NCI-H345 treated with DMSO at 0.1 percent for 48 hours (cell line): ENCODE measurements at regions not wholly inside any gene's neighbourhood (a gene's known extent, or its start where the extent isn't known, plus 50 kb on each side); places are given as distances from the start of the nearest gene placed in this dataset.
"Not testable (repeated sequence)": the region's sequence is repeated elsewhere in the genome, so short reads cannot be mapped to it uniquely, and the experiment has no call there.

Source experiments
- DNase-seq: peaks from one replicate; lab custom pipeline; 2025; ENCODE audit not compliant: unreplicated experiment; lab: John Stamatoyannopoulos, UW

DNA sequence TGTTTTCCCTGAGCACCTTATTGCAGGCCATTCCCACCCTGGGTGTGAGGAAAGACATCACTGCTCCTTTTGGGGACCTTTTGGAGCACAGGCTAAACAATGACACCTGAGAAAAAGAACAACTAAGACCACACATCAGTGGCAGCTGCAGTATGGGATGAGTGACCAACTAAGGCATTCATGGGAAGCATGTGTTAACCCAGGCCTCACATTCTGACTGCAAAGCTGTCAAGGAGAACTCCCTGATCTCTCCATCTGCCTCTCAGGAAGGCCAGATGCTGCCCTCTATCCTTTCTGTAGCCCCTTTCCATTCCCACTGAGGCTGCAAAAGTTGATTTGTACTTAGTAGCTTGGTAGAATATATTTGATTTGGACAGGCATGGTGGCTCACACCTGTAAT lies 130.5 kb upstream of the FOXN2 start:
- DNase-seq = no peak

DNA sequence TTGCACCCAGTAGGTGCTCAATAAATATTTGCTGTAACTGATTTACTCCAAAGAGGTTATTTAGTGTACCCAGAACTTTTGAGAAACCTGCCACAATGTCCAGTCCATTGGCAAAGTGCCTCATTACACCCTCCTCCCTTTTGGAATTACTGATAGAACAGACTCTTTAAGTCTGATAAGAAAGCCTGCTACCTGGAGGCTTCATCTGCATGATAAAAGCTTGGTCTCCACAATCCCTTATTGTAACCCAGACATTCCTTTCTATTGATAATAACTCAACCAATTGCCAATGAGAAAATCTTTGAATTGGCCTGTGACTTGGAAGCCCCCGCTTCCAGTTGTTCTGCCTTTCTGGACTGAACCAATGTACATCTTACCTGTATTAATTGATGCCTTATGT lies 127.0 kb upstream of the FOXN2 start:
- no peak for DNase-seq

DNA sequence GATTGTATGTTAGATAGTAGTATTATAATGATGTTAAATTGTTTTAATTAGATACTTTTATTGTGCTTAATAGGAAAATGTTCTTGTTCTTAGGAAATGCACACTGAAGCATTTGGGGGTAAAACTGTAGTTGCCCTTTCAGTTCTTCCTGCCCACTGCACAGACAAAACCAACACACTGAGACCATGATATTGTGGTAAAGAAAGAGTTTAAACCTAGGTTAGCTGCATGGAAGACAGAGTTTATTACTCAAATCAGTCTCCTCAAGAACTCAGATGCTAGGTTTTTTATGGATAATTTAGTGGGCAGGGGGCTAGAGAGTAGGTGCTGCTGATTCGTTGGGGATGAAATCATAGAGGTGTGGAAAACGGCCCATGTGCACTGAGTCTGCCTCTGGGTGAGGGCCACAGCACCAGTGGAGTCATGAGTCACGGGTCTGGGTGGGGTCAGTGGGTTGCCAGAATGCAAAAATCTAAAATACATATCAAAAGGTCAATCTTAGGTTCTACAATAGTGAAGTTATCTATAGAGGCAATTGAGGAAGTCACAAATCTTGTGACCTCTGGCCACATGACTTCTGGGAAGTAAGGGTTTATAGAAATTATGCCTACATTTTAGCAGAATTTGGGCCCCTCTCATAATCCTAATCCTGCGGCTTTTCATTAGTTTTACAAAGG lies 124.8 kb upstream of the FOXN2 start:
- DNase-seq = no peak

- no peak for DNase-seq
These were observed 124.3 kb upstream of the FOXN2 start for GRCh38 chr2:48190230-48190629.

DNA sequence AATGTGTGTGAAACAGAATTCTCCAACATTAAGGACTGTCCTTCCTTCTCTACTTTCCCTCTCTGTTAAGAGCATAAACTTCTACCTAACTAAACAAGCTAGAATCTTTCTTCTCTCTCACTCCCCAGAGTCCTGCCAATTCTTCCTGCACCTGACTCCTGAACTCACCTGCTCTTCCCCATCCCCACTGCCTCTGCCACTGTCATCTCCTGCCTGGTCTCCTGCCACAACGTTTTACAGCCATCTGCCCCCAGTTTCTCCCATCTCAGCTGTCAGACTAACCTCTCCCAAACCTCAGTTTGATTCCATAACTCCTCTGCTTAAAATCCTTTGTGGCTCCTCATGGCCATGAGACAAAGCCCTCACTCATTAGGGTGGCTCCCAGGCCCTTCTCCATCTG lies 119.8 kb upstream of the FOXN2 start:
- no peak for DNase-seq

DNA sequence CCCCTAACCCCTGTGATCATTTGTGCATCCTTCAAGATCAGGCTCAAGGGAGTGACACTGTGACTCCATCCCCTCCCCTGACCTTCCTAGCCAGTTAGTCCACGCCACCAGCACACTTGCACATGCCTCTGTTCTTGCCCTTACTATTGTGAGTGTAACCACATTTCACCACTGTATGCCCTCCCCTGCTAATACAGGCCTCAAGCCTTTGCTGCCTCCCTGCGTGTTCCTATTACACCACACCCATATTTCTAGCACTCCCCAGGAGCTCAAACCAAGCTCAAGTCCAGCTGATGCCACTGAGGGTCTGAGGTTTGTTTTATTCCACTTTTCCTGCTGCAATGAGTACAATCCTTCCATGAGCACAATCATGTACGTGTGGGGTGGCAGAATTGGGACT lies 119.3 kb upstream of the FOXN2 start:
- no peak for DNase-seq

GRCh38 chr2:48197618-48198017 lies 116.9 kb upstream of the FOXN2 start:
- DNase-seq = no peak

DNA sequence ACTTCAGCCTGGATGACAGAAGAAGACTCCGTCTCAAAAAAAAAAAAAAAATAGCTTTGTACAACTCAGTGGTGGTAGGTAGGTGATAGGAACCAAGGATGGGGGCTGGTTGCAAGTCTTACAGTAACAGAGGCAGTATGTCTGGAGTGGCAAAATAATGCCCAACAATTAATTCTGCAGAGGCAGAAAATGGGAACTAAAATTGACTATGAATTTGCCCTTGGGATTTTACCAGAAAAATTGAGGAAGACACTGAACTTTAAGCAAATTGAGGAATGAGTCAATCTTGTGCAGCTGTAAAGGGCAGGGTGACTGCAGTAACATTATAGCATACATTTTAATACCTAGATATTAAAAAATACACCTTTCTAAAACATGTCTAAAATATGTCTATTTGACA lies 116.1 kb upstream of the FOXN2 start:
- no peak for DNase-seq

- no peak for DNase-seq
These were observed 115.4 kb upstream of the FOXN2 start for GRCh38 chr2:48199070-48199469.

GRCh38 chr2:48200620-48201293 lies 113.7 kb upstream of the FOXN2 start:
- no peak for DNase-seq

GRCh38 chr2:48201435-48201834 lies 113.0 kb upstream of the FOXN2 start:
- not testable (repeated sequence) for DNase-seq

GRCh38 chr2:48202863-48203642 lies 111.4 kb upstream of the FOXN2 start:
- no peak for DNase-seq

GRCh38 chr2:48203668-48204067 lies 110.8 kb upstream of the FOXN2 start:
- no peak for DNase-seq

DNA sequence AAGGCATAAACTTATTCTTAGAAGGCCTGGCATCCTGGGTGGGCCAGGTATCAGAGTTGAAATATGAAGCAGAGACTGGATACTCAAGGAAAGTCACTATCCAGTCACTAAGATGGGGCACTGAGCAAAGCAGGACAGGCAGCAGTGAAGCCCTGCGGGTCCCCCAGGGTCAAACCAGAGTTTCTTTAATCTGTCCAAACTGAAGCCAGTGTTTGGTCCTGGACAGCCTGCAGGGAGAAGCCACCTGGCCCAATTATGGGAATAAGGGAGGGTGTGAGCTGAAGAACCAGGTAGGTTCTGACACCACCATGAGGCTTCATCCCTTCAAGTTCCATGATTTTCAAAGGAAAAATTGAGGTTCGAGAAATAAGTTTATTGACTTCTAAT lies 109.7 kb upstream of the FOXN2 start:
- no peak for DNase-seq

DNA sequence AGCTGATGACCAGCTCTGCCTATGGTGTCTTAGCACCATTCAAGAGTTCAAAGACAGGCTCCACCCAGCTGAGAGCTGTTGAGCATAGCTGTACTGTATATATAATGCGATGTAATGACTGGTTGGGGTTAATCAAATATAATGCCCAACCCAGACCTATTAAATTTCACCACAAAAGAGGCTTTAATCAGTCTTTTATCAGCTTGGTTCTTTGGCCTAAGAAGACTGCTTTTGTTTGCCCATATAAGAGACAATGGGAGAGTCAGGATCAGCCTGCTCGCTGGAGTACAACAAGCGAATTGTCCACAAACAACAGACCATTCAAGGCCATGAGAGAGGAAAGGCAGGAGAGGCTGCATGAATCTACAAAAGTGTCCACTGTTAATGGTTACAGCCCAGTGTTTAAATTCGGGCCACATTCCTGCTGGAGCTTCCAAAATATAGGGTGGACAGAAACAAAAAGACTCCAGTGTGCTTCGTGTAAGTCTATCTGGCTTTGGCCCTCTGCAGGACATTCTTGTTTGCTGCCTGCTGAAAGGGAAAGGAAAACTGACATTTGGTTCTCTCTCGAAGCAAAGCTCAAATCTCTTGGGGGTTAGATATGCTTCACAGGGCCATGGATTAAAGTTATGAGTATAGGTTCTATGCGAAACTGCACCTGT lies 109.2 kb upstream of the FOXN2 start:
- no peak for DNase-seq

DNA sequence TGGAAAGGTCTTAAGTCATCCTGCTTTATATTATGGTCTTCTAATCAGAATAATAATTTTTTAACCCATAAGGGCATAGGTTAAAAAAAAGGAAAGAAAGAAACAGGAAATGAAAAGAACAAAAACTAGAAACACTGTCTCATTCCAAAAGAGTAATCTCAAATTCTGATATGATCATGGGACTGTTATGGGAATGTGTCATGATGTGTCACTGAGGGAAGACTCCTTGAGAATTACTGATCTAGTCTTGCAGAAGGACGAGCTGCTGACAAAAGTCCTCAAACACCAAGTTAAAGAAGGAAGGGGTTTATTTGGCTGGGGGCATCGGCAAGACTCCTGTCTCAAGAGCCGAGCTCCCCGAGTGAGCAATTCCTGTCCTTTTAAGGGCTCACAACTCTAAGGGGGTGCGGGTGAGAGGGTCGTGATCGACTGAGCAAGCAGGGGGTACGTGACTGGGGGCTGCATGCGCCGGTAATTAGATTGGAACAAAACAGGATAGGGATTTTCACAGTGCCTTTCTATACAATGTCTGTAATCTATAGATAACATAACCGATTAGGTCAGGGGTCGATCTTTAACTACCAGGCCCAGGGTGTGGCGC lies 108.3 kb upstream of the FOXN2 start:
- not testable (repeated sequence) for DNase-seq

- no peak for DNase-seq
These were observed 107.3 kb upstream of the FOXN2 start for GRCh38 chr2:48207201-48207641.

- no peak for DNase-seq
These were observed 106.6 kb upstream of the FOXN2 start for GRCh38 chr2:48207851-48208250.

- no peak for DNase-seq
These were observed 105.1 kb upstream of the FOXN2 start for GRCh38 chr2:48209214-48209885.

GRCh38 chr2:48210189-48210588 lies 104.3 kb upstream of the FOXN2 start:
- no peak for DNase-seq

DNA sequence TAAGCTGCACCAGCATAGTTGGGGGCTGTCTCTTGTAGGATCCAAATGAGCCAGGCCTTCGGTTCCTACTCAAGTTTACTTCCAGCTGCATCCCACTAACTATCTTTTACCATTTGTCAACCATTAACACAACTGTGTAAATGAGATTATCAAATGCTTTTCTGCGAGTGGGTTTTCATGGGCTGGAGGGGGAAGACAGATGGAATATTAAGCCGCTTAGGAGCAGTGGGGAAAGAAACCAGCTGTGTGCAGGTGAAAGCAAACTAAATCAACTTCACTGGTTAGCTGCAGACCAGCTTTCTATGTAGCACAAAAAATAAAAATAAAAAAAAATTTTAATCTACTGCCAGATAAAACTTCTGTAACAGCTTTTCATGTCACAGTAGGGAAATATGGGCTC lies 100.8 kb upstream of the FOXN2 start:
- no peak for DNase-seq
